ENCODE measurements at regions not wholly inside any gene's neighbourhood (a gene's known extent, or its start where the extent isn't known, plus 50 kb on each side); places are given as distances from the start of the nearest gene placed in this dataset.
"Not testable (repeated sequence)": the region's sequence is repeated elsewhere in the genome, so short reads cannot be mapped to it uniquely, and the experiment has no call there.

DNA sequence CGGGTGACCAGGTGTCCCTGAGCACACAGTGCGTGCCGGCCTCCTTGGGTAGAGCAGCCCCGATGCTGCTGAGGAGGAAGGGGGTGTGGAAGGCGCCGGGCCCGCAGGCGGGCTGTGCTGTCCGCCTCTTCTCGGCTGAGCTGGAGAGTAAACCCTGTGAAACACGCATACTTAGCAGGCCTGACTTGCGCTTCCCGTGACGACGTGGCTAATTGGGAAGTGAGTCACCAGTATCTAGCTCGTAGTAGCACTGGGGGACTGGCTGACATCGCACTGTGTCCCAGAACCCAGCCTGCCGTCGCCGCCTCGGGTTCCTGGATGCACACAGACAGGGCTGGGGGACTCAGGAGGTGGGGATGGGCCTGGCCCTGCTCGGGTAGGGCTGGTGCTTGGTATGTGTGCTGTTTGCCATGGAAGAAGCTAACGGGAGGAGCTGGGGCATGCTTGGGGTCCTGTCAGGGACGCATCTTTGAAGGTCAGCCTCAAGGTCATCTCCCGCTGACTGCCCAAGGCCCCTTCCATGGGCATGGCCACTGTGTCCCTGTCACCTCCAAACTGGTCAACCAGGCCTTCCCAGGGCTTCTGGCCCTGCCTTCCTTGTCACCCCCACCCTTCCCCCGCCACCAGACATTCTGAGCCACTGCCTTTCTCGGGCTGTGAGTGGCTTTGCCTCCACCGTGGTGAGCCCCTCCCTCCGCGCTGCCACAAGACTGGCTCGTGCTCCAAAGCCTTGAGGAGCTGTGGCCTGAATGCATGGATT lies 1327.0 kb downstream of the BRD1 start:
- DNase-seq = no peak

- DNase-seq = no peak
These were observed 1327.9 kb downstream of the BRD1 start for GRCh38 chr22:48499456-48500425.

DNA sequence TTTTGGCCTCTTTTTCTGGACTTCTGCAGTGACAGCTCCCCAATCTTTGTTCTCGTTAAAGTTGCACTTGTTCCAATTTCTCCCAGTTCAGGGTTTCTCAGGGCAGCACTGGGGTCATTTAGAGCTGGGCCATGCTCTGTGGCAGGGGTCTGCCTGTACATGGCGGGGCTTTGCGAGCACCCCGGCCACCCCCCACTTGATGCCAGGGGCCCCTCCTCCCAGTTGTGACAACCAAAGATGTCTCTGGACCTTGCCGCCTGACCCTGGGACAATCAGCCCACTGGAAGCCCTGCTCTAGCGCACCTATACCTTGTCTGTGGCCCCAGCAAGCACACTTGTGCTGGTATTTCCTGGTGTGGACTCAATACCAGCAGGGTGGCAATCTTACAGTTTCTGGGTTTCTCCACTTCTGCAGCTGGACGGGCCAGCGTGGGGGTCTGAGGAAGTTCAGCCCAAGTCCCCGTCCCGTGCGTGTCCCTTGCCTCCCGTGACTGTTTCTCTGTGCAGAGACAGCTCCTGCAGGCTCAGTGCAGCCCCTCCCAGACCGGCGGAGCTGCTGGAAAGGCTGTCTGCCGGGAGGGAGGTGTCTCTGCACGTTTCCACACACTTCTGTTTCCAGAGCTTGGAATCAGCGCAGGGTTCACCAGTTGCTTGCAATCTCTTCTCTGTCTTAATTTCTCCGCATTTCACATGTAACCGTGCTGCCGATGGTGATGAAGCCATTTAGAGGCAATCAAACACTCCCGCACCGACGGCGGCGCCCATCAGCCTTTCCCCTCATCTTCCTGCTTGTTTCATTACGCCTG lies 1328.9 kb downstream of the BRD1 start:
- DNase-seq = no peak

DNA sequence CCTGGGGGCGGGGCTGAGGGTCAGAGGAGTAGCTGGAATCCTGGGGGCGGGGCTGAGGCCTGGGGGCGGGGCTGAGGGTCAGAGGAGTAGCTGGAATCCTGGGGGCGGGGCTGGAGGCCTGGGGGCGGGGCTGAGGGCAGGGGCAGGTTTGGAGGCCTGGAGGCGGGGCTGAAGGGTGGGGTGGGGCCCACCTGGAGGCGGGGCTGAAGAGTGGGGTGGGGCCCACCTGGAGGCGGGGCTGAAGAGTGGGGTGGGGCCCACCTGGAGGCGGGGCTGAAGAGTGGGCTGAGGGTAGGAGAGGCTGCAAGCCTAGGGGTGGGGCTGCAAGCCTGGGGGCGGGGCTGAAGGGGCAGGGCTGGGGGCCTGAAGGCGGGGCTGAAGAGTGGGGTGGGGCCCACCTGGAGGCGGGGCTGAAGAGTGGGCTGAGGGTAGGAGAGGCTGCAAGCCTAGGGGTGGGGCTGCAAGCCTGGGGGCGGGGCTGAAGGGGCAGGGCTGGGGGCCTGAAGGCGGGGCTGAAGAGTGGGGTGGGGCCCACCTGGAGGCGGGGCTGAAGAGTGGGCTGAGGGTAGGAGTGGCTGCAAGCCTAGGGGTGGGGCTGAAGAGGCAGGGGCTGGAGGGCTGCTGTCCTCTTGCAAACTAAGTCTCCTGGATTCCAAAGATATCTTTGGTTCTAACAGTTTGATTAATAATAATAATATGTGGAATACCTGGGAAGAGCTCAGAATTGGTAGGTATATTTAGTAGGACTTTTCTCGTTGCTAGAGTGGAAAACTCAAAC lies 1329.7 kb downstream of the BRD1 start:
- not testable (repeated sequence) for DNase-seq

DNA sequence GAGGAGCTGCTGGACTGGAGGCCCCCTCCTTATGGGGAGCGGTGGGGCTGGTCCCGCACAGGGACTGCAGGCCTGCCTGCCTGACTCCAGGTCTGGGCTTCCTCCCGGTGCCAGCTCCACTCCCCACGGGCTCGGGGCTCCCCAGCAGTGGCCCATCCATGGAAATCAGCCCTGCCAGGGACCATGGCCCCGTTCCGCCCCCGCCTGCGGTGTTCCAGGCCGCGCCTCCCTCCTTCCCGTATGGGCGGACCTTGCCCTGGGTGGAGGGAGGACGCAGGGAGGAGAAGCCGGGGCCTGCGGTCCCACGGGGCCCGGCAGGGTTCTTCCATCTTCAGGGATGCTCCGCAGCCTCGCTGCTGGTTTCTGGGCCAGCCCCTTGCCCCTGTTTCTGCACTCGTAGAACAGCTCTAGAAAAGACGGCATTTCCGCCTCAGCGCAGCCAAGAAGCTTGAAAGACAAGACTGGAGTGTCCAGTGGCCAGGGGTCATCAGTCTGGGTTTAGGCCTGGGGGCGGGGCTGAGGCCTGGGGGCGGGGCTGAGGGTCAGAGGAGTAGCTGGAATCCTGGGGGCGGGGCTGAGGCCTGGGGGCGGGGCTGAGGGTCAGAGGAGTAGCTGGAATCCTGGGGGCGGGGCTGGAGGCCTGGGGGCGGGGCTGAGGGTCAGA lies 1330.6 kb downstream of the BRD1 start:
- no peak for DNase-seq

GRCh38 chr22:48496226-48496845 lies 1331.3 kb downstream of the BRD1 start:
- DNase-seq = no peak

DNA sequence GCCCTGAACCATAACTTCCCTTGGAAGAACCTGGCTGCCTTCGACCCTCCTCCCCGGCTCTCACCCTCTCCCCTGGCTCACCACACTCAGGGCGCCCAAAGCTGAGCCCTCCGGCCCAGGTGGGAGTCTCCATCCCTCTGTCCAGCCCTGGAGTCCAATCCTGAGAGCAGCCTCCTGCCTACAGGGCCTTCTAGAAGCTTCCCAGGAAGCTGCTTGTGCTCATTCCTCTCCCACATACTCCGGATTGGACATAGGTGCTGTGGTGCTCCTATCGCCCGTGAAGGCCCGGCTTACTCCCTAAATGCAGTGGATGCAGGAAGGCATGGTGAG lies 1332.0 kb downstream of the BRD1 start:
- no peak for DNase-seq

- no peak for DNase-seq
These were observed 1332.5 kb downstream of the BRD1 start for GRCh38 chr22:48494968-48495750.

- no peak for DNase-seq
These were observed 1333.3 kb downstream of the BRD1 start for GRCh38 chr22:48494256-48494967.

DNA sequence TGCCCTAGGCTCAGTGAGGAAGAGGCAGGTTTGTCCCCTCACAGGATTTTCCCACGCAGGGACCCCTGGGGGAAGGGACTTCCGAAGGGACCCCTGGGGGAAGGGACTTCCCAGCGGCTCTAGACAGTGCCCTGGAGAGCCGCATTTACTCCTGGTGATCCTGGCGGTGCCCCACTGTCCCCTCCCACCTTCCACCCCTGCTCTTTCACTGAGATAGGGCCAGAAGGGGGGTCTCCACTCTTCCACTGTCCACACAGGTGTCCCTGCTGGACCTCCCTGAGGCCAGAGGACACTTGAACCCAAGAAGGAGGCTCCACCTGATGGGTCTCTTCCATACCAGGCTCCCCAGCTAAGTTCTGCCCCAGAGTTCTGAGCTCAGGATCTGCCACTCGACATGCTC lies 1333.9 kb downstream of the BRD1 start:
- no peak for DNase-seq

DNA sequence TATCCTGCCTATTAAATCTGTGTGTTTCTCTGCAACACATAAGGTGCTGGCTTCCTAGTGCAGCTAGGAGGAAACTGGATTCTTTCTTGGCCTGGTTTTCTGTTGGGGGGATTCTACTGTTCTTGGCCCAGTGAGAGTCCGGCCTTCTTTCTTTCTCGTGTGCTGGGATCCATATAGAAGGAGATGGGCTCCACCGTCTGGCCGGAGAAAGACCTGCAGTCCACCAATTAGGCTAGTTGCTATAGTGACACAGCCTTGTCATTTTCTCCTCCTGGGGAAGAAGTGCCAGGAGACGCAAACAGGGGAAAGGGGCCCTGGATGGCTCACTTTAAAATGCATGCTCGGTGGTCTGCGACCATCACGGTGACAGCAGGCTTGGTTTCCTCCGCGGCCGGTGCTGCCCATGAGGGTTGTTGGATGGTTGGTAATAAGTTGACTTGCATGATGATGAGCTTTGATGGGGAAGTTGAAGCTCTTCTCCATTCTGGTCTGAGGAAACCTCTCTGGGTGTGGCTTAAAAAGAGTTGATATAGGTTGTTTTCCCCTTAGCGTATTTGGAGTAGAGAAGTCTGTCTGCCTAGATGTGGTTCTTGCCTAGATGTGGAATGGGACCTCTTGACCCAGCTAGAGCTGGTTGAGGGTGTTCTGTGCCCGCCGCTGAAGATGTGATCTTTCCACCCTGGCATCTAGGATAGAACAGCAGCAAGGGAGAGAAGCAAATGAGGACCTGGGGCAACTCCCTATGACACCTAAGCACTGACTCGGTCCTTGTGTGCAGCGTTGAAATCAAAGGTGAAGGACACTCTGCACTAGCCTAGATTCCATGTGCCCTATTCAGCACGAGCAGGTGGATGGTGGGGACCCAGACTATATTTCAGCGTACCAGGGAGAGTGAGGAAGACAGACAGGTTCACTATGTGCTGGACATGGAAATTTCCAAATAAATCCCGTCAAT lies 1335.0 kb downstream of the BRD1 start:
- peak; percentile 84 for DNase-seq

- no peak for DNase-seq
These were observed 1336.2 kb downstream of the BRD1 start for GRCh38 chr22:48491451-48491941.

- DNase-seq = no peak
These were observed 1336.9 kb downstream of the BRD1 start for GRCh38 chr22:48490500-48491411.

GRCh38 chr22:48489551-48490499 lies 1337.8 kb downstream of the BRD1 start:
- DNase-seq = no peak
